ENCODE measurements at regions not wholly inside any gene's neighbourhood (a gene's known extent, or its start where the extent isn't known, plus 50 kb on each side); places are given as distances from the start of the nearest gene placed in this dataset.

DNA sequence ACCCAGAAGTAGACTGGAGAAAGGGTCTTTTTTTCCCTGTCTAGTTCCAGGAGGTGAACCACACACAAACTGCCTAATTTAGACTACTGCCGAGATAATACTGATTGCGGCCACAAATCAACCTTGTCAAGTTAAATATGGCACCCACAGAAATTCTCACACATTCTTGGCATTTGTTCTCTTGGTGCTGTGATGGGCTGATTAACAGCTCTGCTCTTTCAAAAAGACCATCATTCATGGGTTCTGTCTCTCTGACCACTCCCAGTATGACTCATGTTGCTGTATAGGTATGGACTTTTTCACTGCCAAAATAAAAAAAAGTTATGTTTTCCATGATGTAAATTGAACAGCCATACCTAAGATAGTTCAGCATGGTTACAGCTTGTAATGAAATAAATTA lies 1003.5 kb upstream of the LCORL start:
- no peak overlapping the region for H3T11ph ChIP-seq (ENCODE audit: low read length)
- no peaks in the 10 kb centered on the region; the same call in 1 of the 2 replicates for H3K4me1 ChIP-seq (ENCODE audit: insufficient read depth, low read length)
- H2AFZ ChIP-seq (ENCODE audit: low read length): no peak overlapping the region
- H4K5ac ChIP-seq (ENCODE audit: insufficient read length, low read depth, low read length): no peak overlapping the region
- no peaks in the 10 kb centered on the region for H4K20me1 ChIP-seq (ENCODE audit: control insufficient read depth, insufficient read depth, insufficient read length)
- H4K8ac ChIP-seq (replicated peaks; ENCODE audit: insufficient read length, low read depth, low read length): no peak overlapping the region
- no peak overlapping the region for H3K14ac ChIP-seq (ENCODE audit: insufficient read depth, low read length)
- no peaks in the 10 kb centered on the region for H3K23me2 ChIP-seq (ENCODE audit: insufficient read length, low read depth, low read length, poor library complexity, severe bottlenecking)
- H3K36me3 Mint-ChIP-seq (ENCODE audit: insufficient read depth in 1 of 3, low read depth in 3 of 3): no peaks in the 10 kb centered on the region
- H3K27me3 Mint-ChIP-seq (ENCODE audit: low read depth): no peaks in the 10 kb centered on the region
- H3K27ac ChIP-seq (ENCODE audit: insufficient read length, low read depth, low read length): no peak overlapping the region
- no peaks in the 10 kb centered on the region for H3K79me2 ChIP-seq (ENCODE audit: insufficient read depth, low read length)
- H3K9ac ChIP-seq (ENCODE audit: extremely low read depth, insufficient read length, low read length): no peak overlapping the region
- no CpG with 5 or more reads among the region's 2 CpGs for WGBS (ENCODE audit: extremely low coverage, insufficient read length, low lambda C conversion rate)
- H3K27me3 ChIP-seq (ENCODE audit: insufficient read depth, low read length): no peaks in the 10 kb centered on the region
- H3K4me2 ChIP-seq (ENCODE audit: insufficient read depth, insufficient read length, low read length): no peak overlapping the region
- no peaks in the 10 kb centered on the region for H3K79me1 ChIP-seq (ENCODE audit: insufficient read depth, low read depth, low read length, poor library complexity, severe bottlenecking)
- no peak for DNase-seq
- TF ChIP-seq, protein P1, sequence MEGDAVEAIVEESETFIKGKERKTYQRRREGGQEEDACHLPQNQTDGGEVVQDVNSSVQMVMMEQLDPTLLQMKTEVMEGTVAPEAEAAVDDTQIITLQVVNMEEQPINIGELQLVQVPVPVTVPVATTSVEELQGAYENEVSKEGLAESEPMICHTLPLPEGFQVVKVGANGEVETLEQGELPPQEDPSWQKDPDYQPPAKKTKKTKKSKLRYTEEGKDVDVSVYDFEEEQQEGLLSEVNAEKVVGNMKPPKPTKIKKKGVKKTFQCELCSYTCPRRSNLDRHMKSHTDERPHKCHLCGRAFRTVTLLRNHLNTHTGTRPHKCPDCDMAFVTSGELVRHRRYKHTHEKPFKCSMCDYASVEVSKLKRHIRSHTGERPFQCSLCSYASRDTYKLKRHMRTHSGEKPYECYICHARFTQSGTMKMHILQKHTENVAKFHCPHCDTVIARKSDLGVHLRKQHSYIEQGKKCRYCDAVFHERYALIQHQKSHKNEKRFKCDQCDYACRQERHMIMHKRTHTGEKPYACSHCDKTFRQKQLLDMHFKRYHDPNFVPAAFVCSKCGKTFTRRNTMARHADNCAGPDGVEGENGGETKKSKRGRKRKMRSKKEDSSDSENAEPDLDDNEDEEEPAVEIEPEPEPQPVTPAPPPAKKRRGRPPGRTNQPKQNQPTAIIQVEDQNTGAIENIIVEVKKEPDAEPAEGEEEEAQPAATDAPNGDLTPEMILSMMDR (conservative IDR thresholded peaks at IDR 0.05): no peak
- H3K9me3 ChIP-seq (ENCODE audit: control insufficient read depth, low read depth, low read length): no peaks in the 10 kb centered on the region
- no peak overlapping the region for H3K18ac ChIP-seq (ENCODE audit: insufficient read length, low read depth, low read length)
- no peak overlapping the region for H4K91ac ChIP-seq (ENCODE audit: insufficient read length, low read depth, low read length)
- H3K4me3 Mint-ChIP-seq: no peak overlapping the region
- peaks cover 0 to 2% of the 10 kb centered on the region in 2 experiments; a peak in 1 of 5 replicates for H3K9me3 Mint-ChIP-seq
- no peak overlapping the region for H3K23ac ChIP-seq (ENCODE audit: insufficient read length, low read depth, low read length)
- H2BK20ac ChIP-seq (ENCODE audit: low read depth, low read length, poor library complexity, severe bottlenecking): no peak overlapping the region
- no peak overlapping the region for H2BK120ac ChIP-seq (ENCODE audit: low read depth, low read length, poor library complexity, severe bottlenecking)
- no peak overlapping the region for H2BK12ac ChIP-seq (ENCODE audit: insufficient read length, low read depth, low read length)
- H3K56ac ChIP-seq (ENCODE audit: insufficient read length, low read depth, low read length): no peak overlapping the region
- no peak overlapping the region for H2BK15ac ChIP-seq (ENCODE audit: low read depth, low read length)
- no peak overlapping the region for H3K27ac Mint-ChIP-seq
- peaks cover 3 to 6% of the 10 kb centered on the region in 2 experiments for H3K4me1 Mint-ChIP-seq
- H2BK5ac ChIP-seq (ENCODE audit: insufficient read length, low read length): no peak overlapping the region
- no peak overlapping the region for H2AK5ac ChIP-seq (ENCODE audit: insufficient read length, low read length)
- no peak overlapping the region for H3K4ac ChIP-seq (ENCODE audit: low read depth, low read length)
